Subcutaneous abdominal adipose tissue (tissue), 5 donors: ENCODE measurements at regions not wholly inside any gene's neighbourhood (a gene's known extent, or its start where the extent isn't known, plus 50 kb on each side); places are given as distances from the start of the nearest gene placed in this dataset.

ENCODE experiments used
- H3K27ac ChIP-seq: one replicate; pipeline ENCODE4 v1.7.0; 2013; ENCODE audit warnings: low read depth, mild to moderate bottlenecking, inconsistent platforms, low read length, moderate library complexity
- H3K27me3 ChIP-seq, 5 donors: one replicate each; pipeline ENCODE4 v1.7.0; 2013; ENCODE audit warnings: low read length in 5 of 5, inconsistent platforms in 1 of 5; ENCODE audit not compliant: control insufficient read depth in 5 of 5, insufficient read depth in 4 of 5
- H3K36me3 ChIP-seq, 5 donors: one replicate each; pipeline ENCODE4 v1.7.0; 2013; ENCODE audit warnings: low read length in 5 of 5; ENCODE audit not compliant: control insufficient read depth in 5 of 5, insufficient read depth in 5 of 5
- H3K4me1 ChIP-seq, 5 donors: one replicate each; pipeline ENCODE4 v1.7.0; 2013; ENCODE audit warnings: low read length in 5 of 5, mild to moderate bottlenecking in 3 of 5, moderate library complexity in 1 of 5; ENCODE audit not compliant: control insufficient read depth in 5 of 5, insufficient read depth in 5 of 5
- H3K4me3 ChIP-seq, 5 donors: one replicate each; pipeline ENCODE4 v1.7.0; 2013; ENCODE audit warnings: low read length in 5 of 5, low read depth in 1 of 5
- H3K9ac ChIP-seq, 5 donors: one replicate each; pipeline ENCODE4 v1.7.0; 2013; ENCODE audit warnings: low read length in 5 of 5, mild to moderate bottlenecking in 4 of 5, moderate library complexity in 3 of 5
- H3K9me3 ChIP-seq, 5 donors: one replicate each; pipeline ENCODE4 v1.7.0; 2013; ENCODE audit warnings: low read length in 5 of 5; ENCODE audit not compliant: control insufficient read depth in 5 of 5
- donor health status: healthy.
- donor health status: healthy.
- donor health status: healthy.
- donor health status: healthy.
- donor health status: healthy.

DNA sequence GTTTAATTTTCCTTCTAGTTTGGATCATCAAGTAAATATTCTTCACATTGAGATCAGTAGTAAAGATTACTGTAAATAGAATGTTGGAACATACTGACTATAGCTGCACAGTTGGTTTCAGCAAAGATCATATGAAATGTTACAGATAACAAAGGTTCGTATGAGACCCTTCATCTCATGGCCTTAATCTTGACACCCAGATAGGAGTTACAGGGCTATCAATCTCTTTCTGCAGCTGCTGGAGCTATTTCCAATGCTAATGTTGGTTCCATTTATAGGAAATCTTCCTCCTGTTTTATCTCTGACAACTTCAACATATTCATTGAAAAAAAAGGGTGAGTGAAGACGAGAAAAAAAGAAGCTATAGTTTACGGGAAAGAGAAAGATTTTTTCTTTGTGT lies 495.6 kb downstream of the JRKL start:
- H3K9ac ChIP-seq: no peak overlapping the region
- H3K4me1 ChIP-seq: no peaks in the 10 kb centered on the region
- H3K36me3 ChIP-seq: no peaks in the 10 kb centered on the region
- no peak overlapping the region for H3K27ac ChIP-seq
- peaks cover 0 to 3% (median 0%) of the 10 kb centered on the region in 5 donors for H3K9me3 ChIP-seq
- H3K27me3 ChIP-seq: no peaks in the 10 kb centered on the region
- H3K4me3 ChIP-seq: no peak overlapping the region

DNA sequence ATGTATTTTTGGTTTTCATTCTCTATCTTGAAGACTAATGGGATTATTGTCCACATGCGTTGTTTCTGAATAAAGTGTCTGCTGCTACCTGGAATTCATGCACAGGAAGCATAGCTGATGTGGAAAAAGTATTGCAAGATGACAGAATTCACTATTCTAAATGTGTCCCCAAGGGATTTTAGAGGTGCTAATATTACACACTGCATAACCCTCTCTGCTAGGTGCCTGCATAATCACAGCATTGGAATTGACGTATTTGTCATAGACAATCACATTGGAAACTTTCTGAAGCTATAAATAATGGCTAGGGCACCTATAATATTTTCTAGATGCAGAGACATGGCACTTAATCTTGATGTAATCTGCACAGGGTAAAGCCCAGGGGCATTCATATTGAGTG lies 496.1 kb downstream of the JRKL start:
- H3K9ac ChIP-seq: no peak overlapping the region
- no peaks in the 10 kb centered on the region for H3K27me3 ChIP-seq
- no peaks in the 10 kb centered on the region for H3K36me3 ChIP-seq
- no peaks in the 10 kb centered on the region for H3K4me1 ChIP-seq
- no peak overlapping the region for H3K27ac ChIP-seq
- no peak overlapping the region for H3K4me3 ChIP-seq
- peaks cover 0 to 3% (median 0%) of the 10 kb centered on the region in 5 donors for H3K9me3 ChIP-seq

DNA sequence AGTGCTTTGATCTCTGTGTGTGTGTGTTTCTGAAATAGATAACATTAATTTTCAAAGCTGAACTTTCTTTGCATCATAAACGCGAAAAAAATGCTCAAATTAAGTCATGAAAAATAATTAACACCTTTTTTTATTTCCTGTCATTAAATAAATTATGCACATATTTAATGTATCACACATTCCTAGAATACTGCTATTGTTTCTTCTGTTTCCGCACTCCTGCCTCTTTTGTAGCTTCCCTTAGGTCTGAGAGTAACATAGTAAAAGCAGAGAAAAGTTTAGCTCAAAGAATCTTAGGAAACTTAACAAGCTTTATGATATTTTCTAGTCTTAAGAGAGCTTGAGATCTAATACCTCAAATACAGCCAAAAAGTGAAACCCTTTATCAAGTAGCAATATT lies 504.2 kb downstream of the JRKL start:
- Histone ChIP-seq H3K4me1 (peaks cover 0 to 7% (median 0%) of the 10 kb centered on the region in 5 donors), H3K9me3 (no peaks in the 10 kb centered on the region), H3K27me3 (no peaks in the 10 kb centered on the region), H3K4me3 (no peak overlapping the region), H3K9ac (no peak overlapping the region), H3K27ac (no peak overlapping the region), H3K36me3 (no peaks in the 10 kb centered on the region)

DNA sequence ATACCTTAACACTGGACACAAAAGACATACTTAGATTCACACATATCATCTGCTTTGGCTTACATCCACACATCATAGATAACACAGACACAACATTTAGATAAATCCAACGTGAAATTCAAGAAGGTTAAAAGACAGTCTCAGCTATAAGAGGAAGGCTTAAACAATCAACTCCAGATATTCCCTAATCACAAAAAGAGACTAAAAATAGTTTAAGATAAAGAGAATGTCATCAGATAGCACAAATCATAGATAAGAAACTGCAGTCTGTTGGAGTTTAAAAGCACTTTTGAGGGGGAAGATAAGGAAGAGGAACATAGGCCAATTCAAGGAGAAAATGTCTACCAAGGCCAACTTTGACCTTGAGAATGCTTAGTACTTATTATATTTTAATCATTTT lies 504.8 kb downstream of the JRKL start:
- no peaks in the 10 kb centered on the region for H3K36me3 ChIP-seq
- H3K9me3 ChIP-seq: no peaks in the 10 kb centered on the region
- no peak overlapping the region for H3K4me3 ChIP-seq
- H3K27ac ChIP-seq: no peak overlapping the region
- H3K9ac ChIP-seq: no peak overlapping the region
- peaks cover 0 to 9% (median 0%) of the 10 kb centered on the region in 5 donors for H3K4me1 ChIP-seq
- H3K27me3 ChIP-seq: no peaks in the 10 kb centered on the region

DNA sequence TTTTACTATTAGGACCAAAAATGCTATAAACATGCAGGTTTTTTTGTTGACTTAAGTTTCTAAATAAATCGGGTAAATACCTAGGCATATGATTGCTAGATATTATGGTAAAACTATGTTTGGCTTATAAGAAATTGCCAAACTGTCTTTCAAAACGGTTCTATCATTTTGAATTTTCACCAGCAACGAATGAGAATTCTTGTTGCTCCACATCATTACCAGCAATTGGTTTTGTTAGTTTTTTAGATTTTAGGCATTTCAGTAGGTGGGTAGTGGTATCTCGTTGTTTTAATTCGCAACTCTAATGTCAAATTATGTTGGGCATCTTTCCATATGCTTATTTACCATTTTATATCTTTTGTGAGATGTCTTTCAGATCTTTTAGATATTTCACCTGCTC lies 510.2 kb downstream of the JRKL start:
- Histone ChIP-seq H3K27ac (no peak overlapping the region), H3K4me3 (no peak overlapping the region), H3K36me3 (no peaks in the 10 kb centered on the region), H3K4me1 (peaks cover 0 to 9% (median 0%) of the 10 kb centered on the region in 5 donors), H3K9ac (no peak overlapping the region), H3K9me3 (no peaks in the 10 kb centered on the region), H3K27me3 (no peaks in the 10 kb centered on the region)

DNA sequence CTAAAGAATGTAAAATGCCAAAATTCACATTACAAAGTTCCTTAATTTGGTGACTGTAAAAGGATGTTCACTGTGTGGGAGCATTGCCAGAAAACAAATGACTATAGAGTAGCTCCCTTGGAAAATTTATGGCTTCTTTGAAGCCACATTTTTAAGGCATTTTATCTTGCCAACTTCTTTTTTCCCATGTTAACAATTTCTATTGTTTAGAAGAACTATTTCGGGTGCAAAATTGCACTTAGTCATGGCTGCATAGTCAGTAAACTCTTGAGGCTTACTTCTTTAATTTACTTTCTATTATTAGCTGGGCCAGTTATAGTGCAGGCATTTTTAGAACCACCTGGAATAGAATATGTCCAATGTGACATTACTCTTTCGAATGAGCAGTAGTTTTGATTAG lies 515.3 kb downstream of the JRKL start:
- Histone ChIP-seq H3K27ac (no peak overlapping the region), H3K4me1 (no peaks in the 10 kb centered on the region), H3K9ac (no peak overlapping the region), H3K4me3 (no peak overlapping the region), H3K9me3 (peaks cover 0 to 4% (median 0%) of the 10 kb centered on the region in 5 donors), H3K27me3 (no peaks in the 10 kb centered on the region), H3K36me3 (no peaks in the 10 kb centered on the region)

DNA sequence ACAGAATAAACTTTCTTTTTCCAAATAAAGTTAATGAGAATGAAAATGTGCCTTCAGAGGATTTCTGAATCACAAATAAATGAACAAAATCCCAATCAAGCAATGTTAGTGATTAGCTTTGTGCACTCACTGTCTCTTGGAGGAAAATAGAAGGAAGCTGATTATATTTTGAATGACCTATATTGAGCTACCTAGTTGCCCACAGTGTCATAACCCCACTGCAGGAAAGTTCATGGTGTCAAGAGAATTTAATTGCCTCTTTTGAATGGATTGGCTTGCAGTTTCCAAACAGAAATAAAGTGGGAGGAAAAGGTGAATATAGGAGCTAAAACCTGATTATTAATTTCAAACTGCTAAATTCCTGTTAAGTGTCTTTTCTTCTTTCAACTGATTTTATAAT lies 515.9 kb downstream of the JRKL start:
- Histone ChIP-seq H3K9ac (no peak overlapping the region), H3K27me3 (no peaks in the 10 kb centered on the region), H3K36me3 (no peaks in the 10 kb centered on the region), H3K4me3 (no peak overlapping the region), H3K4me1 (no peaks in the 10 kb centered on the region), H3K9me3 (peaks cover 0 to 4% (median 0%) of the 10 kb centered on the region in 5 donors), H3K27ac (no peak overlapping the region)

DNA sequence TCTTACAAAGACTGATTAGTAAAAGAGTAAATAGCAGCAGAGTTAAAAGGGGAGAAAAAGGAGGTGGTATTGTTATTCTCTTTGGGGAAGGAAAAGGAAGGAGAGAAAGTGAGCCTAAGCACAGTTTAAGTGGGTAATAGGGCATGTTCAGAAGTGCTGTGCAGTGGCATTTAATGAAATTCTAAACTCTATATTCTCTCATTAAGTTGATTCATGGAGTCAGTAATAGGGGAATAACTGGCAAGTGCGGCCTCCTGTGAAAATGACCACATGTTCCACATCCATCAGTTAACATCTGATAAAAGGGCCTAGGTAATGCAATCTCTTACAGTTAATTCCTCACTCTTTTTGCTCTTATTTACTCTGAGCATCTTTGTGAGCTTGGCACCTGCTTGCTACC lies 516.7 kb downstream of the JRKL start:
- Histone ChIP-seq H3K9ac (no peak overlapping the region), H3K9me3 (peaks cover 0 to 4% (median 0%) of the 10 kb centered on the region in 5 donors), H3K4me1 (no peaks in the 10 kb centered on the region), H3K27me3 (no peaks in the 10 kb centered on the region), H3K4me3 (no peak overlapping the region), H3K36me3 (no peaks in the 10 kb centered on the region), H3K27ac (no peak overlapping the region)

DNA sequence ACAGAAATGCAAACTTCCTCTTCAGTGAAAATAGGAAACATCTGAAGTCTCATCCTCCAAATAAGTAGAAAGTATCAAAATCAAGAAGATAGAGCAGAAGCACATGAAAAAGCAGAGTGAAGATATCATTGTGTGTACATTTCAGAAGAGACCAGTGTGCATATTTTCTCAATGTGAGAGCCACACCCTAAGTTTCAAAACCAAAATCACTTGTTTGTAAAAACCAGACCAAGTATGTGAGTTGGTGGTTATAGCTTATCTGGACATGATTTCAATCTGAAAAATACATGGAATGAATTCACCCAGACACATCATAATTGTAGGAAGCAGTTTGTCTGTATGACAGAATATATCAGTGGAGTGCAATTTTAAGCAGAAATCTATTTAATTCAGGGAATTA lies 536.0 kb downstream of the JRKL start:
- Histone ChIP-seq H3K4me3 (no peak overlapping the region), H3K4me1 (no peaks in the 10 kb centered on the region), H3K36me3 (no peaks in the 10 kb centered on the region), H3K9ac (no peak overlapping the region), H3K27me3 (no peaks in the 10 kb centered on the region), H3K27ac (no peak overlapping the region), H3K9me3 (peaks cover 0 to 2% (median 0%) of the 10 kb centered on the region in 5 donors)

DNA sequence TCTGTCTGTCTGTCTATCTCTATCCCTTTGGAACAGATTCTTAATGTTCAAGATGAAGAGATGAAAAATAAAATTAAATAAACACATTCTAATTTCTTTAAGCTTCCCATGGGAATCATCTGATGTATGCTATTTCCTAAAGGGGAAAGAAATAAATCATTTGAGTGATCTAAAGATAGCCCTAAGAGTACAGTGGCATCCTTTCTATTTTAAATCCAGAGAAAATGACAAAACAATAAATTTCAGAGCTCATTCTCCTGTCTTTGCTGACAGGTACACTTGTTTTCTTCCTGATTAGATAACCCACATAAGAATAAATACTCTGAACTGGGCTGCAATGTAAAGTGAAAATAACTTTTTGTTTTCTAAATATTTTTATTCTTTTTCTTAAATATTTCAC lies 550.4 kb downstream of the JRKL start:
- Histone ChIP-seq H3K9me3 (no peaks in the 10 kb centered on the region), H3K27me3 (no peaks in the 10 kb centered on the region), H3K9ac (no peak overlapping the region), H3K4me1 (no peaks in the 10 kb centered on the region), H3K4me3 (no peak overlapping the region), H3K36me3 (no peaks in the 10 kb centered on the region), H3K27ac (no peak overlapping the region)

DNA sequence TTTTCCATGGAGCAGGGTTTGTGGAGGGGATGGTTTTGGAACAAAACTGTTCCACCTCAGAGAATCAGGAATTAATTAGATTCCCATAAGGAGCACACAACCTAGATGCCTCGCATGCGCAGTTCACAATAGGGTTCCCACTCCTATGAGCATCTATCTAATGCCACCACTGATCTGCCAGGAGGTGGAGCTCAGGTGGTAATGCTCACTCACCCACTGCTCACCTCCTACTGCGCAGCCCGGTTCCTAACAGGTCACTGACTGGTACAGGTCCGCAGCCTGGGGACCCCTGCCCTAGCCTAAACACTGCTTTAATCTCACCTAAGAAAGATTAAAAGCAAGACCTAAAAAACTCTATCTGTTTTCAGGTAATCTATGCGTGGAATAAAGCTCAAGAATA lies 553.0 kb downstream of the JRKL start:
- Histone ChIP-seq H3K36me3 (no peaks in the 10 kb centered on the region), H3K4me3 (no peak overlapping the region)

More for the DNA sequence above, 553.0 kb downstream of the JRKL start:
- Histone ChIP-seq H3K27me3 (no peaks in the 10 kb centered on the region), H3K9ac (no peak overlapping the region), H3K27ac (no peak overlapping the region), H3K9me3 (no peaks in the 10 kb centered on the region), H3K4me1 (no peaks in the 10 kb centered on the region)
